Prostate gland (tissue), 2 donors: ENCODE measurements at regions not wholly inside any gene's neighbourhood (a gene's known extent, or its start where the extent isn't known, plus 50 kb on each side); places are given as distances from the start of the nearest gene placed in this dataset.

ENCODE experiments used
- DNase-seq: peaks from one replicate; pipeline ENCODE4 v3.0.0-alpha.2; 2019; ENCODE audit warnings: low spot score
- H3K27ac ChIP-seq, 2 donors: fragments of 200-600 bp; sonication (generic); 2 replicates each; pipeline ENCODE4 v1.5.1; 2017 to 2019
- H3K27me3 ChIP-seq: fragments of 200-600 bp; sonication (generic); replicated peaks from 2 replicates; pipeline ENCODE4 v1.5.1; 2019; ENCODE audit not compliant: insufficient read depth
- H3K36me3 ChIP-seq, 2 donors: fragments of 200-600 bp; sonication (generic); 1 replicate in 1 of 2; 2 replicates in 1 of 2; pipeline versions ENCODE4 v1.5.1 to v1.8.1; 2017 to 2019
- H3K4me1 ChIP-seq: fragments of 200-600 bp; sonication (generic); replicated peaks from 2 replicates; pipeline ENCODE4 v1.5.1; 2019
- H3K4me3 ChIP-seq, 2 donors: fragments of 200-600 bp; sonication (generic); 2 replicates each; pipeline ENCODE4 v1.5.1; 2017 to 2019
- H3K9me3 ChIP-seq: fragments of 200-600 bp; sonication (generic); 2 replicates; pipeline ENCODE4 v1.5.1; 2017
- POLR2A ChIP-seq: fragments of 450-650 bp; IDR thresholded peaks from one replicate; pipeline ENCODE4 v1.6.1; 2016; ENCODE audit warnings: antibody characterized with exemption, mild to moderate bottlenecking
- POLR2AphosphoS5 ChIP-seq: sonication (generic); formaldehyde crosslinking; IDR thresholded peaks from one replicate; pipeline ENCODE4 v1.6.1; 2017; ENCODE audit warnings: antibody characterized with exemption
- WGBS: methylation state at CpG from one replicate; pipeline ENCODE4 v1.1.5; 2018; 5-methylcytosine and 5-hydroxymethylcytosine counted together
- intact Hi-C: fragments of 100-400 bp; cut with DNase I; formaldehyde crosslinking; loops from one replicate; pipeline ENCODE4 v1.14.2; 2022
- TF ChIP-seq, protein P1 (sequence below), 4 experiments: fragments of 200-600 bp in 2 of 4; fragments of 450-650 bp in 2 of 4; sonication (generic) in 2 of 4; IDR thresholded peaks; 1 replicate in 3 of 4; 2 replicates in 1 of 4; pipeline ENCODE4 v1.5.1; 2016 to 2019; ENCODE audit warnings: antibody characterized with exemption in 4 of 4, mild to moderate bottlenecking in 2 of 4, moderate library complexity in 2 of 4

- DNase-seq, result no peak
- Histone ChIP-seq H3K27ac (no peak overlapping the region), H3K4me3 (no peak overlapping the region), H3K27me3 (no peaks in the 10 kb centered on the region), H3K36me3 (no peaks in the 10 kb centered on the region), H3K9me3 (no peaks in the 10 kb centered on the region), H3K4me1 (no peaks in the 10 kb centered on the region)
- WGBS, result 68% methylated on average over 3 of the region's 3 CpGs
- TF ChIP-seq, protein P1, sequence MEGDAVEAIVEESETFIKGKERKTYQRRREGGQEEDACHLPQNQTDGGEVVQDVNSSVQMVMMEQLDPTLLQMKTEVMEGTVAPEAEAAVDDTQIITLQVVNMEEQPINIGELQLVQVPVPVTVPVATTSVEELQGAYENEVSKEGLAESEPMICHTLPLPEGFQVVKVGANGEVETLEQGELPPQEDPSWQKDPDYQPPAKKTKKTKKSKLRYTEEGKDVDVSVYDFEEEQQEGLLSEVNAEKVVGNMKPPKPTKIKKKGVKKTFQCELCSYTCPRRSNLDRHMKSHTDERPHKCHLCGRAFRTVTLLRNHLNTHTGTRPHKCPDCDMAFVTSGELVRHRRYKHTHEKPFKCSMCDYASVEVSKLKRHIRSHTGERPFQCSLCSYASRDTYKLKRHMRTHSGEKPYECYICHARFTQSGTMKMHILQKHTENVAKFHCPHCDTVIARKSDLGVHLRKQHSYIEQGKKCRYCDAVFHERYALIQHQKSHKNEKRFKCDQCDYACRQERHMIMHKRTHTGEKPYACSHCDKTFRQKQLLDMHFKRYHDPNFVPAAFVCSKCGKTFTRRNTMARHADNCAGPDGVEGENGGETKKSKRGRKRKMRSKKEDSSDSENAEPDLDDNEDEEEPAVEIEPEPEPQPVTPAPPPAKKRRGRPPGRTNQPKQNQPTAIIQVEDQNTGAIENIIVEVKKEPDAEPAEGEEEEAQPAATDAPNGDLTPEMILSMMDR (IDR thresholded peaks at IDR 0.05), result no peak
- no peak for TF ChIP-seq POLR2A
- no peak for TF ChIP-seq POLR2AphosphoS5
- intact Hi-C loops, result no loop called here
Measured at GRCh38 chr6:105921781-105922180, 164.4 kb upstream of the PRDM1 start.

GRCh38 chr6:105920071-105920470, 166.1 kb upstream of the PRDM1 start:
- Histone ChIP-seq H3K4me1 (no peaks in the 10 kb centered on the region), H3K9me3 (no peaks in the 10 kb centered on the region), H3K27ac (no peak overlapping the region), H3K36me3 (no peaks in the 10 kb centered on the region), H3K4me3 (no peak overlapping the region), H3K27me3 (no peaks in the 10 kb centered on the region)
- WGBS, result 92% methylated on average over 2 of the region's 2 CpGs
- TF ChIP-seq POLR2AphosphoS5 (no peak), POLR2A (no peak)
- TF ChIP-seq, protein P1 (IDR thresholded peaks at IDR 0.05), result no peak
- no peak for DNase-seq
- intact Hi-C loops, result no loop called here

DNA sequence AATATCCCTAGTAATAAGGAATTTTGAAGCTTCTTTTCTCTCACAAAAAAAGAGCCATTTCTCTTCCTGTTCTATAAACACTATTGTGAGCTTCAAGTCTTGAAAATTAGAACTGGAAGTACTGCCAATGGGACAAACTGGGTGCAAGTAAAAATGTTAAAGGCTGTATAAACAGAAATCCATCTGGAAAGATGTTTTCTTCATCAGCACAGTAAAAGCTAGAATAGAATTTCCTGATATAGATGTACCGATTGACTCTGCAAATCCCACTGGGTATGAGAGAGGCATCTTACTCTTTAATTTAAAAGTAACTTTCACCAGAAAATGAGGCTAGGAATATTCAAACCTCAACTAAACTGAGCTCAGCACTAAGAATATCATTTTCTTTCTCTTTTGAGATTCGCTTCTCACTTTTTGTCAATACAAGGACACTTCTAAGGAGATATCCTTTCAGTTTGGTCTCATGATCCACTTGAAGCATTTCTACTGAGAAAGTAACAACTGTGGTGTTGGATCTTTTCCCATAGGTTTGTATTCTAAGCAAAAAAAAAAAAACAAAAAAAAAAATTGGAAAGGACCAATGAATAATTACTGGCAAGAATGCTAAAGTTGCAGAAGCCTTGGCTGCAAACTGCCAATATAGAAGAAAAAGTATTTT, 169.0 kb upstream of the PRDM1 start:
- DNase-seq, result no peak
- H3K4me1 ChIP-seq, result no peaks in the 10 kb centered on the region
- H3K4me3 ChIP-seq, result no peak overlapping the region
- no peaks in the 10 kb centered on the region for H3K9me3 ChIP-seq
- WGBS, result 75% methylated on average over 2 of the region's 2 CpGs
- intact Hi-C loops, result no loop called here
- no peaks in the 10 kb centered on the region for H3K27me3 ChIP-seq
- no peak overlapping the region for H3K27ac ChIP-seq
- H3K36me3 ChIP-seq, result no peaks in the 10 kb centered on the region
- TF ChIP-seq POLR2A (no peak), POLR2AphosphoS5 (peak; percentile 17)
- TF ChIP-seq, protein P1 (IDR thresholded peaks at IDR 0.05), result no peak

- DNase-seq, result no peak
- 78% methylated on average over 4 of the region's 4 CpGs for WGBS
- intact Hi-C loops, result no loop called here
- Histone ChIP-seq H3K27ac (no peak overlapping the region), H3K27me3 (no peaks in the 10 kb centered on the region), H3K9me3 (no peaks in the 10 kb centered on the region), H3K4me3 (no peak overlapping the region), H3K4me1 (no peaks in the 10 kb centered on the region), H3K36me3 (no peaks in the 10 kb centered on the region)
- TF ChIP-seq, protein P1 (IDR thresholded peaks at IDR 0.05), result no peak
- TF ChIP-seq POLR2AphosphoS5, result no peak
- no peak for TF ChIP-seq POLR2A
Measured at GRCh38 chr6:105911106-105911629, 175.0 kb upstream of the PRDM1 start.

- no peak for DNase-seq
- WGBS, result 71% methylated on average over 6 of the region's 6 CpGs
Measured at GRCh38 chr6:105909106-105909505, 177.0 kb upstream of the PRDM1 start.

More at GRCh38 chr6:105909106-105909505, 177.0 kb upstream of the PRDM1 start:
- Histone ChIP-seq H3K36me3 (no peaks in the 10 kb centered on the region), H3K4me3 (no peak overlapping the region), H3K27me3 (no peaks in the 10 kb centered on the region), H3K9me3 (no peaks in the 10 kb centered on the region), H3K4me1 (no peaks in the 10 kb centered on the region), H3K27ac (no peak overlapping the region)
- intact Hi-C loops, result no loop called here
- TF ChIP-seq, protein P1 (IDR thresholded peaks at IDR 0.05), result no peak
- TF ChIP-seq POLR2AphosphoS5, result no peak
- TF ChIP-seq POLR2A, result no peak
